Heart left ventricle (tissue), 13 donors: ENCODE measurements at regions not wholly inside any gene's neighbourhood (a gene's known extent, or its start where the extent isn't known, plus 50 kb on each side); places are given as distances from the start of the nearest gene placed in this dataset.

ENCODE experiments used
- POLR2A ChIP-seq, 2 donors: fragments of 450-650 bp; IDR thresholded peaks; one replicate each; pipeline ENCODE4 v1.6.1; 2017; ENCODE audit warnings: antibody characterized with exemption in 2 of 2, mild to moderate bottlenecking in 2 of 2, moderate library complexity in 2 of 2
- TF ChIP-seq, protein P1 (sequence below), 12 donors: fragments of 200-600 bp; sonication (generic) in 4 of 12; IDR thresholded peaks; one replicate each; pipeline versions ENCODE4 v1.5.0 to v1.8.0; 2018 to 2022; ENCODE audit warnings: antibody characterized with exemption in 12 of 12, mild to moderate bottlenecking in 5 of 12
- donor health status: ischemic (EF 13 %, LVEDD 7.1; RV severe dilation, severe dysfunction).
- donor health status: DM: no; HTN: yes; CAD: no.
- donor health status: DM: no; HTN: no; CAD: no.
- donor health status: ischemic (EF 25% LVEDD 6.9; RV normal size, moderate dysfunction).
- donor health status: ischemic (EF 25% LVEDD 5.7; RV mildly dilated, moderate dysfunction).
- donor health status: ischemic (EF 35%, LVEDD 5.7; RV mildly dilated, moderate dysfunction).
- donor health status: nonischemic (EF 11% LVEDD 7.7; RV severe dilation, severe dysfunction).
- donor health status: DM: yes; HTN: yes; CAD: no.
- donor health status: PGD.
- donor health status: ischemic (EF 29% LVEDD 5.4; RV normal size, mild dysfunction).
- donor health status: nonischemic (EF 23%, LVEDD 6.1; RV moderate dilation, normal function).

DNA sequence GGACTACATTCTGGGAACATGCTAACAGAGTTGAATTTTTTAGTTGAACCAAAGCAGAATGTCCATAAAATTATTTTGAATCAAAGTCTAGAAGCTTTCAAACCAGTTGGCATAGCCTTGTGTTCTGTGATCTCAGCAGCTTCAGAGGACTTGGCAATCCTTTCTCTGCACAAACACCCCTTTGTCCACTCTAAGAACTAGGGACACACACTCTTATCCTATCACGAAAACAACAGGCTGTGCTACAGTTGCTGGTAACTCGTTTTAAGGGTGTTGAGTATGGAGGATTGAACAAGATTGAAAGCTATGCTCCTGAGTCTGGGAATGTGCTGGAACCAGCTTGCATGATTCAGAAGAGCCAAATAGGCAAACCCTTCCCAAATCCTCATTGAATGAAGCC lies 76.4 kb upstream of the PRSS58 start:
- TF ChIP-seq, protein P1, sequence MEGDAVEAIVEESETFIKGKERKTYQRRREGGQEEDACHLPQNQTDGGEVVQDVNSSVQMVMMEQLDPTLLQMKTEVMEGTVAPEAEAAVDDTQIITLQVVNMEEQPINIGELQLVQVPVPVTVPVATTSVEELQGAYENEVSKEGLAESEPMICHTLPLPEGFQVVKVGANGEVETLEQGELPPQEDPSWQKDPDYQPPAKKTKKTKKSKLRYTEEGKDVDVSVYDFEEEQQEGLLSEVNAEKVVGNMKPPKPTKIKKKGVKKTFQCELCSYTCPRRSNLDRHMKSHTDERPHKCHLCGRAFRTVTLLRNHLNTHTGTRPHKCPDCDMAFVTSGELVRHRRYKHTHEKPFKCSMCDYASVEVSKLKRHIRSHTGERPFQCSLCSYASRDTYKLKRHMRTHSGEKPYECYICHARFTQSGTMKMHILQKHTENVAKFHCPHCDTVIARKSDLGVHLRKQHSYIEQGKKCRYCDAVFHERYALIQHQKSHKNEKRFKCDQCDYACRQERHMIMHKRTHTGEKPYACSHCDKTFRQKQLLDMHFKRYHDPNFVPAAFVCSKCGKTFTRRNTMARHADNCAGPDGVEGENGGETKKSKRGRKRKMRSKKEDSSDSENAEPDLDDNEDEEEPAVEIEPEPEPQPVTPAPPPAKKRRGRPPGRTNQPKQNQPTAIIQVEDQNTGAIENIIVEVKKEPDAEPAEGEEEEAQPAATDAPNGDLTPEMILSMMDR (IDR thresholded peaks at IDR 0.05): no peak
- TF ChIP-seq POLR2A (IDR thresholded peaks at IDR 0.05): no peak
